ENCODE measurements at regions not wholly inside any gene's neighbourhood (a gene's known extent, or its start where the extent isn't known, plus 50 kb on each side); places are given as distances from the start of the nearest gene placed in this dataset.

DNA sequence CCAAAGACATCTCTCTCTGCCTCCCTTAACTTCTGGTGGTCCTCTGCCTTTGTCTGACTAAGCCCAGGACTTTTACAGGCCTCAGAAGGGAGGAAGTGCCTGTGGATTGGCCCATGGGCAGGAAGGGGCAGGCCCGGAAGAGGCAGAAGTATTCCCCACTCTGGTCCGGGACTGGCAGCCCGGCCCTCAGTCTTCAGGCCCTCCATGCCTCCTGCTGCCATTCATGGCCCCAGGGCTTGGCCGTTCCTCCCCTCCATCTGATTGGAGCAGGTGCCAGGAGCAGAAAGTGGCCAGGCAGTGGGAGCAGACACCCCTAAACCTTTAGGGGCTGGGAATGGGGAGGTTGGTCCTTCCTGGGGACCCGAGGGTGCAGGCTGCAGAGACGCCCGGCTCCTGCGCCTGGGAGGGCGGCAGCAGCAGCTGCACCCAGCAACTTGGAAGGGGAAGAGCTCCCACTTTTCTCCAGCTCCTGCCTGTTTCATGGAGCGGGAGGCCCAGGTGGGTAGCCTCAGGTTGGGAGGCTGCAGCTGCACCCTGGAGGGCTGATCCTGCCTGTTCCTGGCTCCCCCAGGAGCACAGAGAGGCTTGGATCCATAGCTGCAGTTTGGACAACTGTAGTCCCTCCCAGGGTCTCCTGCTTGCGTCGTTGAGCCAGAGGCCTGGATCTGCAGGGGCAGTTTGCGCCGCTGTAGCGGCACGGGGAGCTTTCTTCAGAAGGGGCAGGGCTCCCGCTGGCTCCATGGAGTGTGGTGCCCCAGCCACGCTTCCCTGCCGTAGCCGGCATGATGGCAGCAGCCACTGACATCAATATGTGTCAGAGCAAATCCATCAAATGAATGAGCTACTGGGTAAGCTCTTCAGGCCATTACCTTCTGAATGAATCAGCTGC lies 661.5 kb upstream of the NUDT12 start:
- TF ChIP-seq, protein P1, sequence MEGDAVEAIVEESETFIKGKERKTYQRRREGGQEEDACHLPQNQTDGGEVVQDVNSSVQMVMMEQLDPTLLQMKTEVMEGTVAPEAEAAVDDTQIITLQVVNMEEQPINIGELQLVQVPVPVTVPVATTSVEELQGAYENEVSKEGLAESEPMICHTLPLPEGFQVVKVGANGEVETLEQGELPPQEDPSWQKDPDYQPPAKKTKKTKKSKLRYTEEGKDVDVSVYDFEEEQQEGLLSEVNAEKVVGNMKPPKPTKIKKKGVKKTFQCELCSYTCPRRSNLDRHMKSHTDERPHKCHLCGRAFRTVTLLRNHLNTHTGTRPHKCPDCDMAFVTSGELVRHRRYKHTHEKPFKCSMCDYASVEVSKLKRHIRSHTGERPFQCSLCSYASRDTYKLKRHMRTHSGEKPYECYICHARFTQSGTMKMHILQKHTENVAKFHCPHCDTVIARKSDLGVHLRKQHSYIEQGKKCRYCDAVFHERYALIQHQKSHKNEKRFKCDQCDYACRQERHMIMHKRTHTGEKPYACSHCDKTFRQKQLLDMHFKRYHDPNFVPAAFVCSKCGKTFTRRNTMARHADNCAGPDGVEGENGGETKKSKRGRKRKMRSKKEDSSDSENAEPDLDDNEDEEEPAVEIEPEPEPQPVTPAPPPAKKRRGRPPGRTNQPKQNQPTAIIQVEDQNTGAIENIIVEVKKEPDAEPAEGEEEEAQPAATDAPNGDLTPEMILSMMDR (IDR thresholded peaks at IDR 0.05), result no peak
- no peak overlapping the region for H3K4me3 ChIP-seq
- no peak overlapping the region for H3K27ac ChIP-seq
- DNase-seq (ENCODE audit: low spot score), result no peak

GRCh38 chr5:104218200-104218599 lies 655.6 kb upstream of the NUDT12 start:
- H3K4me3 ChIP-seq, result no peak overlapping the region
- H3K27ac ChIP-seq, result no peak overlapping the region
- TF ChIP-seq, protein P1 (IDR thresholded peaks at IDR 0.05), result no peak
- no peak for DNase-seq (ENCODE audit: low spot score)

GRCh38 chr5:104213216-104213615 lies 650.6 kb upstream of the NUDT12 start:
- TF ChIP-seq, protein P1 (IDR thresholded peaks at IDR 0.05), result no peak
- Histone ChIP-seq H3K27ac (no peak overlapping the region), H3K4me3 (no peak overlapping the region)
- no peak for DNase-seq (ENCODE audit: low spot score)

DNA sequence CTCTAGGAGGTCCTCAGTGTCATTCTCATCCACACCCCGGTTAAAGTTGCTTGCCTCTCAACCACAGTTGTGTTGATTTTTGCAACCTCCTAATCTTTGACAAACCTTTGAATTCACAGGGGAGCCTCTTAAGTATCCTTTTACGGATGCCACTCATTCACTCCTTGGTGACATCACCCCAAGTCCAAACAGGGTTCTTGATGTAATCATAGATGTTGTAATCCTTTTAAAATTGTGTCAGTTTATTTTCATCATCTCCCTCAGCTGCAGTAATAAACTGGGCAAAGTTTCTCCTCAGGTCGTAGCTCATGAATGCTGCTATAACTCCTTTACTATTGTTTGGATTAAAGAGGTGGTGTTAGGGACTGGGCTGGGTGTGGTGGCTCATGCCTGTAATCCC lies 637.2 kb upstream of the NUDT12 start:
- Histone ChIP-seq H3K27ac (no peak overlapping the region), H3K4me3 (no peak overlapping the region)
- TF ChIP-seq, protein P1 (IDR thresholded peaks at IDR 0.05), result no peak
- DNase-seq (ENCODE audit: low spot score), result no peak

DNA sequence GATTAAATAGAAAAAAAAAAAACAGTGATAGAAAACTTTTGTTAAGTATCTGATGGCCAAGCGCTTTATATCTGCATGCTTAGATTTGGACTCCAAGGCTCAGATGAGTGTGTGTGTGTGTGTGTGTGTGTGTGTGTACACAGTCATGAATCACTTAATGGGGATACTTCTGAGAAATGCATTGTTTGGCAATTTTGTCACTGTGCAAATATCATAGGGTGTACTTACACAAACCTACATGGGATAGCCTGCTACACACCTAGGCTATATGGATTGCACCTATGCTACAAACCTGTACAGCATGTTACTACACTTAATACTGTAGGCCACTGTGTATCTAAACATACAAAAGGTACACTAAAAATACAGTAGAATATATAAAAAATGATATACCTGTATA lies 635.6 kb upstream of the NUDT12 start:
- no peak for DNase-seq (ENCODE audit: low spot score)
- TF ChIP-seq, protein P1 (IDR thresholded peaks at IDR 0.05), result no peak
- Histone ChIP-seq H3K4me3 (no peak overlapping the region), H3K27ac (no peak overlapping the region)

GRCh38 chr5:104189909-104190308 lies 627.3 kb upstream of the NUDT12 start:
- no peak overlapping the region for H3K27ac ChIP-seq
- no peak overlapping the region for H3K4me3 ChIP-seq
- TF ChIP-seq, protein P1 (IDR thresholded peaks at IDR 0.05), result no peak
- no peak for DNase-seq (ENCODE audit: low spot score)

GRCh38 chr5:104189031-104189430 lies 626.4 kb upstream of the NUDT12 start:
- H3K27ac ChIP-seq, result no peak overlapping the region
- TF ChIP-seq, protein P1 (IDR thresholded peaks at IDR 0.05), result no peak
- H3K4me3 ChIP-seq, result no peak overlapping the region
- DNase-seq (ENCODE audit: low spot score), result no peak
